SH-SY5Y (cell line): ENCODE measurements at regions not wholly inside any gene's neighbourhood (a gene's known extent, or its start where the extent isn't known, plus 50 kb on each side); places are given as distances from the start of the nearest gene placed in this dataset.

Experiments
- GATA2 ChIP-seq: IDR thresholded peaks from 2 replicates; pipeline ENCODE4 v1.6.1; 2011; ENCODE audit warnings: mild to moderate bottlenecking, low read depth, low read length
- GATA3 ChIP-seq: IDR thresholded peaks from 2 replicates; pipeline ENCODE4 v1.6.1; 2011; ENCODE audit warnings: low read depth, mild to moderate bottlenecking, low read length, moderate library complexity

GRCh38 chr5:174402222-174402812 is 322.1 kb upstream of the MSX2 start:
- TF ChIP-seq GATA2 (no peak), GATA3 (no peak)

GRCh38 chr5:174404848-174405247 is 319.5 kb upstream of the MSX2 start:
- TF ChIP-seq GATA3 = no peak
- no peak for TF ChIP-seq GATA2

DNA sequence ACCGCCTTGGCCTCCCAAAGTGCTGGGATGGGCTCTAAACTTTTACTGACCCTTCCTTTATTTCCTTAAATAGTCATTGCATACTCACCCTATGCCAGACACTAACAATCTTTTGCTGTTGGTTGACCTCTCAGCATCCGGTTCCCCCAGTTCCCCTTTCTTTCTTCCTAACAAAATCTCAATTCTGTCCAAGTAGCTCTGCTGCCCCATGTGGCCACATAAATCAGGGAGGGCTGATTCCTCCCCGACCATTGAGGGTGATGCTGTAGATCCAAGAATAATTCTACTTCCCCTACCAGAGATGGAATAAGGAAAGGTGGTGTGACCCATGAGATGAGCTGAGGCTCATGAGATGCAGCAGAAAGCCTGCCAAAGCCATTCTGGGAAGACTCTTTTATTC is 315.3 kb upstream of the MSX2 start:
- TF ChIP-seq GATA2 (no peak), GATA3 (no peak)

DNA sequence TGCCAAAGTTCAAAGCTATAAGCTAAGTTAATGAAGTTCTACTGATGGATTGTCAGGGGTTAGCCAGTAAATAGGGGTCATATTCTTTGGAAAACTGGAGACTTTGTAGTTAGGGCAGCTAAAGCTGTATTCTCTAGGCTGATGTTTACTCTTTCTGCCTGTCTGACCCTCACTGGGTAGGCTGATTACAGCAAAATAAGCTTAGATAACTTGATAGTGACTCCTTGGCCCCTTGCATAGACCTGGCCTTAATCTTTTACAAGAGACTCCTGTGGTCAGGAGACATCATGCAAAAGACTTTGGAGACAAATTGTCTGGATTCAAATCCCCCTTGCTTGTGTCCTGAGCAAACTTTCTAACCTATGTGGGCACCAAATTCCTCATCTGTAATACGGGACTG is 314.4 kb upstream of the MSX2 start:
- no peak for TF ChIP-seq GATA2
- no peak for TF ChIP-seq GATA3

DNA sequence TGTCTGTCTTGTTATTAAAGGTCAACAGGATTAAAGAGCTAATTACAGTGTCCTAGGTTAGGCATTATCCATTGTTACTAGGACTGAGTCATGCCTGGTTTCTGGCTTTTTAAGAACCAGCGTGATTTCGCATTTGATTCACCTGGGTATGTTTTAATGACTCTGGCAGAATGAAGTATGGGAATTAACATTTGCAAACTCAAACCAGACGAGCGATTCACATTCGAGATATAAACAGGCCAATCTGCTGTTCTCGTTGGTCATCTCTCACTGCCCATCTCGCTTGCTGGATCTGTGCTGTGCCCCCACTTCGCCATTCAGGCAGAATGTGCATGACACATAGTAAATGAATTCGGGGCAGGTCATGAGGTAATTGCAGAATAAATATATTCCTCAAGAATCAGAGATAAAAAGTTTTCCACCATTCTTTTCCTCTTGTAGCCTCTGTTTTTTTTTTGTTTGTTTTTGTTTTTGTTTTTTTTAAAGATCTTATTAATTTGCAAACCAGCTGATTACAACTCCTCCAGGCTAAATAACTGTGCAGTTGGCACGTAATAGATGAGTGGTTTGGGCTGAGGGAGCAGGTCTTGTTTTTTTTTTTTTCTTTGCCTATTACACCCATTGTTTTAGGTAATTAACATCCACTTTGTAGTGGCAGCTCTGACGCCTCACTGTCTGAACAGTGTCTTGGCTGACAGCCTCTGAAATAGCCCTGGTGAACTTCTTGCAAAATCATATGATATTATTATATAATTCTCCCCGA is 313.5 kb upstream of the MSX2 start:
- TF ChIP-seq GATA3 = peak; percentile 81
- TF ChIP-seq GATA2 = peak; percentile 90

GRCh38 chr5:174411479-174411819 is 312.9 kb upstream of the MSX2 start:
- TF ChIP-seq GATA2 (peak; percentile 86), GATA3 (peak; percentile 24; the same call in 1 of the 2 replicates)

- no peak for TF ChIP-seq GATA2
- no peak for TF ChIP-seq GATA3
These were observed 312.0 kb upstream of the MSX2 start for GRCh38 chr5:174412374-174412773.

- no peak for TF ChIP-seq GATA2
- TF ChIP-seq GATA3 = no peak
These were observed 311.4 kb upstream of the MSX2 start for GRCh38 chr5:174412941-174413340.

DNA sequence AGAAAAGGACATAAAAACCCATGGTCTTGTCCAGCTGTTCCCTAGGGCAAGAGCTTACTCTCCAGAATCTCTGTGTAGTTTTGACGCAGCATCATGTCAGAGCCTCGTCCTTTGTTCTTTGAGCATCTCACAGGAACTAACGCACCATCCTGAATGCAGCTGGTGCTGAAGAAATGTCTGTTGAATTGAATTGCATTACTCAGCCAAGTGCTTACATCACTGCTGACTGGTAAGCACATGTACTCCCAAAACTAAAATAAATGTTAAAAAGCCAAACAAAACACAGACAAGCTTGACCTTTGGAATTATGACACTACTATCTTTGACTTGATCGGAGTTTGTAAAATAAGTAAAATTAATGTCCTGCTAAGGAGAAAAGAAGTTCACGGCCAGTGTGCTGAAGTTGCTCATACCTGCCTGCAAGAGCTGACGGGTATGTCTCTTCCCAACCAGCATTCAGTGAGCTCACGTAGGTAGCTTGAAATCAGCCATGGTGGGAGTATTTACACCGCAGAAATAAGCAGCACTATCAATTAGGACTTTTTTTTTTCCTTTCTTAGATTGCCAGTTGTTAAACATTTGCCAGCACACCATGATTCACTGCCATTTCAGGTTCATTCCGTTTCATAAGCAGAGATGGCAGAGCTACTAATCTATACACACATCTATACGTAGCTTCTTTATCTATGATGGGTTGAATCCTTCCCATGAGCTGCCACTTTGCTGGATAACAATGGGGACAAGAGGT is 310.6 kb upstream of the MSX2 start:
- TF ChIP-seq GATA2 (peak; percentile 48; the same call in 1 of the 2 replicates), GATA3 (peak; percentile 59)

GRCh38 chr5:174414315-174414710 is 310.1 kb upstream of the MSX2 start:
- TF ChIP-seq GATA2 (no peak), GATA3 (no peak)

GRCh38 chr5:174418809-174419539 is 305.4 kb upstream of the MSX2 start:
- TF ChIP-seq GATA2 (no peak), GATA3 (no peak)

- TF ChIP-seq GATA2 (0 out of 2 replicates have a peak, but pooled peaks have one; percentile 24), GATA3 (no peak)
These were observed 304.7 kb upstream of the MSX2 start for GRCh38 chr5:174419540-174420132.

- TF ChIP-seq GATA3 = no peak
- no peak for TF ChIP-seq GATA2
These were observed 303.6 kb upstream of the MSX2 start for GRCh38 chr5:174420651-174421407.
